Colonic mucosa (tissue), 4 donors: ENCODE measurements at regions not wholly inside any gene's neighbourhood (a gene's known extent, or its start where the extent isn't known, plus 50 kb on each side); places are given as distances from the start of the nearest gene placed in this dataset.

Experiments
- DNase-seq: peaks from one replicate; pipeline ENCODE4 v3.0.0-alpha.2; 2020
- H3K27ac ChIP-seq: fragments of 200-600 bp; one replicate; pipeline ENCODE4 v1.8.0; 2021
- H3K27me3 ChIP-seq: fragments of 200-600 bp; one replicate; pipeline ENCODE4 v1.8.0; 2021
- H3K36me3 ChIP-seq: fragments of 200-600 bp; one replicate; pipeline ENCODE4 v1.8.0; 2021
- H3K4me1 ChIP-seq: fragments of 200-600 bp; one replicate; pipeline ENCODE4 v1.8.0; 2021; ENCODE audit warnings: mild to moderate bottlenecking
- H3K4me3 ChIP-seq: fragments of 200-600 bp; one replicate; pipeline ENCODE4 v1.8.0; 2021
- H3K9ac ChIP-seq, 2 donors: one replicate each; pipeline ENCODE4 v1.7.0; 2013; ENCODE audit warnings: control low read depth in 2 of 2, low read depth in 2 of 2, low read length in 2 of 2
- H3K9me3 ChIP-seq: fragments of 200-600 bp; one replicate; pipeline ENCODE4 v1.8.0; 2021
- intact Hi-C: fragments of 100-400 bp; cut with DNase I; formaldehyde crosslinking; loops from one replicate; pipeline ENCODE4 v1.14.1; 2022
- TF ChIP-seq, protein P1 (sequence below): fragments of 200-600 bp; IDR thresholded peaks from one replicate; pipeline ENCODE4 v1.8.0; 2022; ENCODE audit warnings: antibody characterized with exemption, mild to moderate bottlenecking
- donor health status: healthy.
- donor health status: DM: no; HTN: no; CAD: no.
- donor health status: DM: no; HTN: no; CAD: no.

DNA sequence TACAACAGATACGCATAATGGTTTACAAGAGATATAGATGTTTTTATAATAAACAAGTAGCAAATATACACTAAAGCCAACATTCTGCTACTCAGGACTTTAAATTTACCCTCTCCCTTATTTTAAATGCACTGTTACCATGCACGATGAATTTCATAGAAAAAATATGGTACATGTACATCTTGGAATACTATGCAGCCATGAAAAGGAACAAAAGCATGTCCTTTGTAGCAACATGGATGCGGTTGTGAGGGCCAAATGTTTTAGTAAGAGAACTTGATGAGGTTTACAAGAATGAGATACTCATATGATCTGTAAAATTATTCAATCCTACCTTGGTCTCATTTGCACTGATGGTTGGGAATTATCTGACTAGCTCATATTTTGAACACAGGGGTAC, 769.3 kb downstream of the VGLL3 start:
- no peaks in the 10 kb centered on the region for H3K9me3 ChIP-seq
- H3K27ac ChIP-seq: no peak overlapping the region
- no peak overlapping the region for H3K4me3 ChIP-seq
- no peaks in the 10 kb centered on the region for H3K27me3 ChIP-seq
- no peaks in the 10 kb centered on the region for H3K36me3 ChIP-seq
- intact Hi-C loops: no loop called here
- H3K4me1 ChIP-seq: no peaks in the 10 kb centered on the region
- DNase-seq: no peak
- TF ChIP-seq, protein P1, sequence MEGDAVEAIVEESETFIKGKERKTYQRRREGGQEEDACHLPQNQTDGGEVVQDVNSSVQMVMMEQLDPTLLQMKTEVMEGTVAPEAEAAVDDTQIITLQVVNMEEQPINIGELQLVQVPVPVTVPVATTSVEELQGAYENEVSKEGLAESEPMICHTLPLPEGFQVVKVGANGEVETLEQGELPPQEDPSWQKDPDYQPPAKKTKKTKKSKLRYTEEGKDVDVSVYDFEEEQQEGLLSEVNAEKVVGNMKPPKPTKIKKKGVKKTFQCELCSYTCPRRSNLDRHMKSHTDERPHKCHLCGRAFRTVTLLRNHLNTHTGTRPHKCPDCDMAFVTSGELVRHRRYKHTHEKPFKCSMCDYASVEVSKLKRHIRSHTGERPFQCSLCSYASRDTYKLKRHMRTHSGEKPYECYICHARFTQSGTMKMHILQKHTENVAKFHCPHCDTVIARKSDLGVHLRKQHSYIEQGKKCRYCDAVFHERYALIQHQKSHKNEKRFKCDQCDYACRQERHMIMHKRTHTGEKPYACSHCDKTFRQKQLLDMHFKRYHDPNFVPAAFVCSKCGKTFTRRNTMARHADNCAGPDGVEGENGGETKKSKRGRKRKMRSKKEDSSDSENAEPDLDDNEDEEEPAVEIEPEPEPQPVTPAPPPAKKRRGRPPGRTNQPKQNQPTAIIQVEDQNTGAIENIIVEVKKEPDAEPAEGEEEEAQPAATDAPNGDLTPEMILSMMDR: no peak
- H3K9ac ChIP-seq: no peak overlapping the region

DNA sequence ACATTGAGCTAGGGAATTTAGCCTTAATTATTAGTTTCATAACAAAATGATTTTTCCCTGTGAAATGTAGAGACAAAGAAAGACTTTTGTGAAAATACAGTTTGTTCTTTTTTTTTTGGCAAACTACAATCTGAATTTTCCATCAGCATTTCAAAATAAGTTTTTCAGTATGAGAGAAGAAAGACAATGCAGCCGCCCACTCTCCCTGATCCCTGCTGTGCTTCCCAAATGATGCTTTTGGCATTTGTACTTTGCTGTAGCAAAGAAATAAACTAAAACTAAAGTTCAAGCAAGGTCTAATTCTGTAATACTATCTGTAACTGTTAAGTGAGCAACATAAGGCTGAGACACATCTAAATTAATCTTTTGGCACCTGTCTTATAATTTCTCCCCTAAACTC, 782.2 kb downstream of the VGLL3 start:
- H3K9me3 ChIP-seq: no peaks in the 10 kb centered on the region
- H3K27ac ChIP-seq: no peak overlapping the region
- DNase-seq: no peak
- H3K36me3 ChIP-seq: no peaks in the 10 kb centered on the region
- H3K4me1 ChIP-seq: no peaks in the 10 kb centered on the region
- H3K4me3 ChIP-seq: no peak overlapping the region
- intact Hi-C loops: no loop called here
- no peaks in the 10 kb centered on the region for H3K27me3 ChIP-seq
- TF ChIP-seq, protein P1: no peak
- no peak overlapping the region for H3K9ac ChIP-seq

DNA sequence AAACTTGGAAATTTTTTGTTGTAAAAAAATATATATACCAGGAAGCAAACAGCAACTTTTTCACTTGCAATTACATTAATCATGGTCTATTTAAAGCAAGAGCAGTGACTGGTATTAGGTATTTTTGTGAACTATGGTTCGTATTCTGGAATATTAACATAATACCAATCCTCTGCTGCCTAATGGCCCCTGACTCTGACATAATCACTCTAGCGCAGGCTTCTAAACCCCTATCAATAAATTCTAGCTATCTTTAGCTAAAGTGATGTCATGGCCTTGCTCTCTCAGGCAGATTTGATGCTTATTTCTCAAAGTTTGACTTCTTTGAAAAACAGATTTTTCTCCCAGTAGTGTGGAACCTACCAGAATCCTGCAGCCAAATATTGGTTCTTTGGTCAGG, 808.3 kb downstream of the VGLL3 start:
- Histone ChIP-seq H3K4me3 (no peak overlapping the region), H3K27me3 (no peaks in the 10 kb centered on the region), H3K9ac (no peak overlapping the region), H3K36me3 (no peaks in the 10 kb centered on the region), H3K27ac (no peak overlapping the region), H3K4me1 (no peaks in the 10 kb centered on the region), H3K9me3 (no peaks in the 10 kb centered on the region)
- intact Hi-C loops: no loop called here
- TF ChIP-seq, protein P1: no peak
- no peak for DNase-seq

DNA sequence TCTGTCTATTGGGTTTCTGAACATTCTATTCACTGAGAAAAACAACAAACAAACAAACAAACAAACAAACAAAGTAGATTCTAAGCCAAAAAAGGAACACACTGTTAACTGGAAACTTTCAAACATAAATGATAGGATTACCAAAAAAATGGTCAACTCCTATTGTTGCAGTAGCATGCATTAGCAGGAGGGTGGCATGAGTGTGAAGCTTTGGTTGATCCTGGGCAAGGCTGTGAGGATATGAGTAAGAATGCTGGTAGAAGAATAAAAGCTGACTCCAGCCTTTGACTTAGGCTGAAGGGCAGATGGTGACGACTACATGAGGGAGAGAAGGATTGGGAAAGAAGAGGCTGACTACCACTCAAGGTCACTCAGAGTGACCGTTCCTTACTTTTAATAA, 810.3 kb downstream of the VGLL3 start:
- H3K36me3 ChIP-seq: no peaks in the 10 kb centered on the region
- H3K9ac ChIP-seq: no peak overlapping the region
- TF ChIP-seq, protein P1: no peak
- no peaks in the 10 kb centered on the region for H3K27me3 ChIP-seq
- no peaks in the 10 kb centered on the region for H3K9me3 ChIP-seq
- no peak for DNase-seq
- no peak overlapping the region for H3K4me3 ChIP-seq
- intact Hi-C loops: no loop called here
- H3K27ac ChIP-seq: no peak overlapping the region
- H3K4me1 ChIP-seq: no peaks in the 10 kb centered on the region

DNA sequence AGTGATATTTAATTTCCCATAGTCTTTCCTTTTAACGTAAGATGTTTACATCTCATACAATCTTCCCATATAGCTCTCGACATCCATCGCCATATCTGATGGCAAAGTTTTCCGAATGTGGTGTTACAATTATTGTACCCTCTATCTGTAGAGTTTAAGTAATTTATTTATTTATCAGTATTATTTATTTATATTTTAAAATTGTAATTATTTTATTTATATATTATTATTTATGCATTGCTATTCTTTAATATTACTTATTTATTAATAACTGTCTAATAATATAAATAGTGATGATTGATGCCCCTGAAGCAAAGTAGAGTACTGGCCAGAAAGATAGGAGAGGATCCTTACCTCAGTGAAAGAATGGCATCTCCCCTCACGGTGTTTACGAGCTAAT, 812.9 kb downstream of the VGLL3 start:
- intact Hi-C loops: no loop called here
- no peaks in the 10 kb centered on the region for H3K9me3 ChIP-seq
- no peaks in the 10 kb centered on the region for H3K4me1 ChIP-seq
- no peaks in the 10 kb centered on the region for H3K27me3 ChIP-seq
- H3K27ac ChIP-seq: no peak overlapping the region
- TF ChIP-seq, protein P1: no peak
- H3K4me3 ChIP-seq: no peak overlapping the region
- no peaks in the 10 kb centered on the region for H3K36me3 ChIP-seq
- no peak for DNase-seq
- no peak overlapping the region for H3K9ac ChIP-seq

DNA sequence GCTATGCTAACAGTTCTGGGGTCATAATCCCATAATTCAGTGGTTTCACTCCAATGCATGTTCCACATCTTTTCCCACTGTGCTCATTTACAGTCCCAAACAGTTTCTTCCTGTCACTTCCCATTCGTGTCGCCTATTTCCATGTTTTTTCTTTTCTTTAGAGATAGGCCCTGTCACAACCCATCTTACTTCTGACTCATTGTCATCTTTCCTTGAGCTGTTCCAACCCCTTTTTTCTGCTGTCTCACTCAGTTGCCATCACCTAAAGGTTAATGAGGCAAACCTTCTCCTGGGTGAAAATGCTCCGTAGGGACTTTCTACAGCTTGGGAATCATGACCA, 814.5 kb downstream of the VGLL3 start:
- intact Hi-C loops: no loop called here
- H3K9ac ChIP-seq: no peak overlapping the region
- TF ChIP-seq, protein P1: no peak

More for the DNA sequence above, 814.5 kb downstream of the VGLL3 start:
- Histone ChIP-seq H3K36me3 (no peaks in the 10 kb centered on the region), H3K27me3 (no peaks in the 10 kb centered on the region), H3K4me1 (no peaks in the 10 kb centered on the region), H3K4me3 (no peak overlapping the region), H3K27ac (no peak overlapping the region), H3K9me3 (no peaks in the 10 kb centered on the region)
- no peak for DNase-seq
